Nephron progenitor cell (in vitro differentiated cells): ENCODE measurements at regions not wholly inside any gene's neighbourhood (a gene's known extent, or its start where the extent isn't known, plus 50 kb on each side); places are given as distances from the start of the nearest gene placed in this dataset.

Experiments
- DNase-seq: peaks from one replicate; pipeline ENCODE4 v3.0.0; 2021
- H3K27ac Mint-ChIP-seq: 2 replicates; pipeline ENCODE4 v1.8.0; 2021; ENCODE audit warnings: mild to moderate bottlenecking, moderate library complexity, mixed read lengths
- H3K27me3 Mint-ChIP-seq: 2 replicates; pipeline ENCODE4 v1.8.0; 2021; ENCODE audit warnings: mild to moderate bottlenecking, low read depth, mixed read lengths; ENCODE audit not compliant: poor library complexity
- H3K36me3 Mint-ChIP-seq: 2 replicates; pipeline ENCODE4 v1.8.0; 2021; ENCODE audit warnings: low read depth, mixed read lengths
- H3K4me1 Mint-ChIP-seq: 2 replicates; pipeline ENCODE4 v1.8.0; 2021; ENCODE audit warnings: mixed read lengths
- H3K4me3 Mint-ChIP-seq: 2 replicates; pipeline ENCODE4 v1.8.0; 2021; ENCODE audit warnings: mild to moderate bottlenecking, moderate library complexity, mixed read lengths
- H3K9me3 Mint-ChIP-seq: 2 replicates; pipeline ENCODE4 v1.8.0; 2021; ENCODE audit warnings: mild to moderate bottlenecking, moderate library complexity, mixed read lengths
- TF ChIP-seq, protein P1 (sequence below): fragments of 200-600 bp; sonication (generic); IDR thresholded peaks from 2 replicates; pipeline ENCODE4 v1.5.0; 2021; ENCODE audit warnings: antibody characterized with exemption

DNA sequence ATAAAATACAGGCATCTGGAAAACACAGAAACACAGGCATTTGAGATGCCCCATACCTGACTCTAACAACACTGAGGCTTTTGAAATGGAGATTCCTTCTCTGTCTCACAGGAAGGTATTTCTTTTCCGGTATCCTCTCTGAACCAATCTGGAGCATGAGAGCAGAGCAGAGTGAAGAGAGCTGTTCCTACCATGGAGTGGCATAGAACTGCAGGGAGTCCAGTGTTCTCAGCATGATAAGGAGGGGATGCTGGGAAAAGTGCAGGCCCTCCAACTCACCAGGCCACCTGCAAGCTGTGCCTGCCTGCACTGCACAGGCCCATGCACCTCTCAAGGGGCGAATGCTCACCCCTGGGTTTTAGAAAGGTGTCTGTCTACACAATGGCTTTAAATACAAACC lies 89.2 kb downstream of the FOXA2 start:
- no peak overlapping the region for H3K4me3 Mint-ChIP-seq
- H3K9me3 Mint-ChIP-seq: peaks cover 3% of the 10 kb centered on the region
- H3K27ac Mint-ChIP-seq: no peak overlapping the region
- TF ChIP-seq, protein P1, sequence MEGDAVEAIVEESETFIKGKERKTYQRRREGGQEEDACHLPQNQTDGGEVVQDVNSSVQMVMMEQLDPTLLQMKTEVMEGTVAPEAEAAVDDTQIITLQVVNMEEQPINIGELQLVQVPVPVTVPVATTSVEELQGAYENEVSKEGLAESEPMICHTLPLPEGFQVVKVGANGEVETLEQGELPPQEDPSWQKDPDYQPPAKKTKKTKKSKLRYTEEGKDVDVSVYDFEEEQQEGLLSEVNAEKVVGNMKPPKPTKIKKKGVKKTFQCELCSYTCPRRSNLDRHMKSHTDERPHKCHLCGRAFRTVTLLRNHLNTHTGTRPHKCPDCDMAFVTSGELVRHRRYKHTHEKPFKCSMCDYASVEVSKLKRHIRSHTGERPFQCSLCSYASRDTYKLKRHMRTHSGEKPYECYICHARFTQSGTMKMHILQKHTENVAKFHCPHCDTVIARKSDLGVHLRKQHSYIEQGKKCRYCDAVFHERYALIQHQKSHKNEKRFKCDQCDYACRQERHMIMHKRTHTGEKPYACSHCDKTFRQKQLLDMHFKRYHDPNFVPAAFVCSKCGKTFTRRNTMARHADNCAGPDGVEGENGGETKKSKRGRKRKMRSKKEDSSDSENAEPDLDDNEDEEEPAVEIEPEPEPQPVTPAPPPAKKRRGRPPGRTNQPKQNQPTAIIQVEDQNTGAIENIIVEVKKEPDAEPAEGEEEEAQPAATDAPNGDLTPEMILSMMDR: no peak
- H3K36me3 Mint-ChIP-seq: no peaks in the 10 kb centered on the region
- peaks cover 12% of the 10 kb centered on the region for H3K4me1 Mint-ChIP-seq
- no peak for DNase-seq
- peaks cover 40% of the 10 kb centered on the region for H3K27me3 Mint-ChIP-seq

DNA sequence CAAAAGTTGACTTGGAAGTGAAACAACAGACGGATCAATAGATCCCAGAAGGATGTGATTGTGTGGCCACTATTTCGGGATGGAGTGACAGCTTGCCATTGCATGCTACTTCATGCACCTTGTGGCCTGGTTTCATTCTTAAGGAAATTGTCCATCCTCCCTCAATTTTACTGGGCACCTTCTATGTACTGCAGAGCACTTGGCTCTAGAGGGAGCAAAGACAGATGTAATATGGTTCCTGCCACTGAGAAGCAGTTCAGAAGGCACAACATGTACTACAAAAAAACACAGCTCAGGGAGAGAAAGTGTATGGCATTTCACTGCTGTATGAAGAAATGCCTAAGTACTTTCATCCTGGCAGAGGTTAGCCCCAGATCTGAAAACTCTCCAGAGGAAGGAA lies 91.9 kb downstream of the FOXA2 start:
- no peak for DNase-seq
- Mint-ChIP-seq H3K4me1 (peaks cover 16% of the 10 kb centered on the region), H3K9me3 (peaks cover 10% of the 10 kb centered on the region), H3K27ac (no peak overlapping the region), H3K36me3 (no peaks in the 10 kb centered on the region), H3K27me3 (peaks cover 34% of the 10 kb centered on the region), H3K4me3 (no peak overlapping the region)
- TF ChIP-seq, protein P1: no peak

DNA sequence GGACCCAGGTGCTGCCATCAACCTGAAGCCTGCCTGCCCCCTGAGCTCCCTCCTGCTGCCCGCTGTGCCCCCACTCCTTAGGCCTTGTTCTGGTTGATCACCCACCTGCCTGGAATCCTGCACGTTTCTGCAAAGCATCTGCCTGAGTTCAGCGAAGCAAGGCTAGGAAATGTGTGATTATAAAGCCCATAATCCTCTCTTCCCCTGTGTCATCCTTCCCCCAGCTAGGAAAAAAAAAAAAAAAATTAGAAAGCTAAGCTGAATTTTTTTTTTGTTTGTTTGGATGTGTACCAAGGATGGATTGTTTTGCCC lies 93.2 kb downstream of the FOXA2 start:
- H3K27ac Mint-ChIP-seq: no peak overlapping the region
- H3K27me3 Mint-ChIP-seq: peaks cover 29% of the 10 kb centered on the region
- peaks cover 16% of the 10 kb centered on the region for H3K4me1 Mint-ChIP-seq
- peaks cover 9% of the 10 kb centered on the region for H3K9me3 Mint-ChIP-seq
- no peaks in the 10 kb centered on the region for H3K36me3 Mint-ChIP-seq
- H3K4me3 Mint-ChIP-seq: no peak overlapping the region
- TF ChIP-seq, protein P1: no peak
- no peak for DNase-seq

DNA sequence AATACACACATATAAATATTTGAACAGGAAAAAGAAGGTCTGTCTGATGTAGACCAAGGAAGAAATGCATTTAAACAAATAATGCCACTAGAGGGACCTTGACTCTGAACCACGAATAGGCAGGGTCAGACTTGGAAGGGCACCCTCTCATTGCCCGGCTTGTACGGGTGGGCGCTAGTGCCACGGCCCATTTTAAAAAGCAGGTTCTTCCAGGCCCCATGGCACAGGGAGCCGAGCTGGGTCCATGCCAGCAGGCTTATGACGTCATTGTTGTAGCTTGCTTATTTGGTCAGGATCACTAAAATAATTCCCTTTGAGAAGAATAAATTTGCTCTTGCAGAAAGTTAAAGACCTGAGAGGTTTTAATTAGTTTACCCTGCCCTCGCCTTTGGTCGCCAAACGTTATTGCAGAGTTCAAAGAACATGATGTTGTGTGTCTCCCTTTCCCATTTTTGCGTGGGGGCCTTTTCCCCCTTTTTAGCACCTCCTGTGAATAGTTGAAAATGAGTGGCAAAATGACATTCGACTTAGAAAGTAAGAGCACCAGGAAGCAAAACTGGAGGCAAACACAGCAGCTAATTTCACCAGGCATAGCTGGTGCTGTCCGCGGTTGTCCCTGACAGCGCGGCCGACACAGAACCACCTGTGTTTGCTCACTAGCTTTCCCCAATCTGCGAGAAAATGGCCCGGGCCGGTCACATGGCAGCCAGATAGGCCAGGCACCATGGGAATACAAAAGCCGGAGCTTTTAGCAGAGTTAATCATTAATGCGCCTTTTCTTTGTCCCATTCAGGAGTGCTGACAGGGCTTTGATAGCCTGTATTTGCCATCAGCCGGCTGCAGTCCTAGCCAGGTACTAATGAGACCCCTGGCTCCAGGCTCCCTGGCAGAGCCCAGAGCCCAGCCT lies 93.8 kb downstream of the FOXA2 start:
- TF ChIP-seq, protein P1: no peak
- Mint-ChIP-seq H3K4me1 (peaks cover 16% of the 10 kb centered on the region), H3K36me3 (no peaks in the 10 kb centered on the region), H3K4me3 (no peak overlapping the region), H3K27ac (no peak overlapping the region), H3K9me3 (peaks cover 9% of the 10 kb centered on the region), H3K27me3 (peaks cover 29% of the 10 kb centered on the region)
- DNase-seq: peak; percentile 34

DNA sequence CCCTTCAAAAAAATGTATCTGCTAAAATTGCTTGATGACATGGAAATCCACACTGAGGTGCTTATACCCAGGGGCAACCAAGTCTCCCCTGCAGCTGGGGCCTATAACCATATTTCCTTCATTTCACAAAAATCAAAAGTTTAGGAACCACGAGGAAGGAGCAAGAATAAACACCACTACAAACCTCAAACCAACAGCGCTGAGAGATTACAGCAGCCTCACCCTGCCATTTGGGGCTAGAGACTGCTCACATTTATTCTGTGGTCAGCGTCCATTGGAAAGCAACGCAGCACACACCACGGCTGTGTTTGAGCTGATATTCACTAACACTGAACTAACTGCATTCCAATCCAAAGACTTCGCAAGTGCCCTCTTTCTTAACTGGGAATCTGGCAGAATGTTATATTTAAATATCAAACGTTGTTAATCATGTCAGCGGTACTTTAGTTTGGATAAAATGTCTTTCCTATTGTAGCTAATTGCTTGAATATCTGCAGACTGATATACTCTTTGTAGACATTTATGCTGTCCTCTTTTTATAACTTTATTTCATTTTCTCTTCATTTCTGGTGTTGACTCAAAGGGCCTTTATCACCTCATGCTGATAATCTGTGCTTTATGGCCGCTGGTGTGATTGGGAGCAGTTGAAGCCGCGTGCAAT lies 94.6 kb downstream of the FOXA2 start:
- no peak overlapping the region for H3K27ac Mint-ChIP-seq
- H3K36me3 Mint-ChIP-seq: no peaks in the 10 kb centered on the region
- H3K4me3 Mint-ChIP-seq: no peak overlapping the region
- TF ChIP-seq, protein P1: no peak
- peaks cover 9% of the 10 kb centered on the region for H3K9me3 Mint-ChIP-seq
- H3K27me3 Mint-ChIP-seq: peaks cover 29% of the 10 kb centered on the region
- peaks cover 16% of the 10 kb centered on the region for H3K4me1 Mint-ChIP-seq
- DNase-seq: no peak
